B cell (primary cell): ENCODE measurements at regions not wholly inside any gene's neighbourhood (a gene's known extent, or its start where the extent isn't known, plus 50 kb on each side); places are given as distances from the start of the nearest gene placed in this dataset.

Source experiments
- ATAC-seq: fragments of 200-7000 bp; cut with Tn5 transposase; one replicate; pipeline ENCODE4 v1.10.0; 2021; ENCODE audit warnings: low read depth, mild to moderate bottlenecking, moderate number of reproducible peaks, moderate library complexity
- CTCF ChIA-PET: fragments of 350-600 bp; sonication (Branson Sonifier 250); formaldehyde crosslinking; loops from one replicate; lab custom pipeline; 2021; ENCODE audit warnings: antibody characterized with exemption, inconsistent platforms; lab: Charles Lee
- POLR2A ChIA-PET: fragments of 350-600 bp; sonication (Branson Sonifier 250); formaldehyde crosslinking; loops from one replicate; lab custom pipeline; 2021; ENCODE audit warnings: antibody characterized with exemption; lab: Charles Lee
- DNase-seq: peaks from one replicate; pipeline ENCODE4 v3.0.0; 2013
- H2AFZ ChIP-seq: 2 replicates; pipeline ENCODE4 v1.6.1; 2012; ENCODE audit warnings: mild to moderate bottlenecking, low read depth, low read length; ENCODE audit not compliant: insufficient read depth, poor library complexity, severe bottlenecking
- H3K27ac ChIP-seq, 2 donors: 1 replicate in 1 of 2; 2 replicates in 1 of 2; pipeline ENCODE4 v1.5.1; 2012 to 2013; ENCODE audit warnings: low read length in 2 of 2, mild to moderate bottlenecking in 2 of 2, moderate library complexity in 1 of 2
- H3K27me3 ChIP-seq, 4 experiments: fragments of 200-600 bp in 1 of 4; sonication (generic) in 1 of 4; replicated peaks in 1 of 4; 1 replicate in 2 of 4; 2 replicates in 2 of 4; pipeline versions ENCODE4 v1.6.1 to v1.7.0; 2013 to 2016; ENCODE audit warnings: low read length in 3 of 4, mild to moderate bottlenecking in 2 of 4, mixed read lengths in 1 of 4, moderate library complexity in 1 of 4; ENCODE audit not compliant: insufficient read depth in 4 of 4, control insufficient read depth in 3 of 4; ENCODE audit errors: control extremely low read depth in 1 of 4
- H3K36me3 ChIP-seq, 2 experiments: replicated peaks in 1 of 2; 1 replicate in 1 of 2; 2 replicates in 1 of 2; pipeline versions ENCODE4 v1.6.1 to v1.7.1; 2013; ENCODE audit warnings: low read length in 1 of 2; ENCODE audit not compliant: insufficient read depth in 2 of 2, control insufficient read depth in 1 of 2; ENCODE audit errors: control extremely low read depth in 1 of 2, extremely low read depth in 1 of 2
- H3K4me1 ChIP-seq, 2 donors: fragments of 200-600 bp in 1 of 2; sonication (generic) in 1 of 2; 1 replicate in 1 of 2; 2 replicates in 1 of 2; pipeline versions ENCODE4 v1.5.1 to v1.6.1; 2013 to 2017; ENCODE audit warnings: low read length in 2 of 2; ENCODE audit not compliant: control insufficient read depth in 2 of 2, insufficient read depth in 2 of 2
- H3K4me2 ChIP-seq: replicated peaks from 2 replicates; pipeline ENCODE3; 2012; ENCODE audit warnings: mild to moderate bottlenecking, low read depth, low read length; ENCODE audit not compliant: poor library complexity, severe bottlenecking
- H3K4me3 ChIP-seq, 5 experiments: fragments of 200-600 bp in 1 of 5; sonication (generic) in 1 of 5; 1 replicate in 3 of 5; 2 replicates in 2 of 5; pipeline versions ENCODE4 v1.5.1 to v1.7.0; 2011 to 2016; ENCODE audit warnings: low read length in 4 of 5, mild to moderate bottlenecking in 4 of 5, low read depth in 2 of 5, control low read depth in 1 of 5, moderate library complexity in 1 of 5; ENCODE audit not compliant: insufficient read depth in 1 of 5; ENCODE audit errors: control extremely low read depth in 1 of 5, extremely low read depth in 1 of 5
- H3K79me2 ChIP-seq: fragments of 200-600 bp; sonication (generic); one replicate; pipeline ENCODE4 v1.6.0; 2016; ENCODE audit warnings: low read length; ENCODE audit not compliant: control insufficient read depth, insufficient read depth
- H3K9ac ChIP-seq: fragments of 200-600 bp; sonication (generic); 2 replicates; pipeline ENCODE4 v1.6.1; 2017; ENCODE audit warnings: mild to moderate bottlenecking, low read length, moderate library complexity
- H3K9me3 ChIP-seq, 3 donors: one replicate each; pipeline versions ENCODE4 v1.6.1 to v1.7.1; 2013; ENCODE audit warnings: low read length in 2 of 3; ENCODE audit not compliant: control insufficient read depth in 2 of 3, insufficient read depth in 1 of 3; ENCODE audit errors: control extremely low read depth in 1 of 3
- H4K20me1 ChIP-seq: 2 replicates; pipeline ENCODE4 v1.6.0; 2012; ENCODE audit warnings: mild to moderate bottlenecking, low read length; ENCODE audit not compliant: insufficient read depth, control insufficient read depth, poor library complexity, severe bottlenecking
- H3K27ac Mint-ChIP-seq: one replicate; pipeline ENCODE4 v1.8.0; 2021; ENCODE audit warnings: mixed read lengths
- H3K27me3 Mint-ChIP-seq: one replicate; pipeline ENCODE4 v1.8.0; 2021; ENCODE audit warnings: mixed read lengths
- H3K4me1 Mint-ChIP-seq: one replicate; pipeline ENCODE4 v1.8.0; 2021; ENCODE audit warnings: mixed read lengths
- H3K4me3 Mint-ChIP-seq: one replicate; pipeline ENCODE4 v1.8.0; 2021; ENCODE audit warnings: mixed read lengths
- H3K9me3 Mint-ChIP-seq: one replicate; pipeline ENCODE4 v1.8.0; 2022; ENCODE audit warnings: mixed read lengths; ENCODE audit not compliant: insufficient read depth
- EZH2 ChIP-seq: IDR thresholded peaks from 2 replicates; pipeline ENCODE4 v1.6.1; 2012; ENCODE audit warnings: borderline replicate concordance, low read depth, mild to moderate bottlenecking, moderate library complexity, low read length; ENCODE audit not compliant: insufficient read depth, poor library complexity, severe bottlenecking
- WGBS: methylation state at CpG from one replicate; pipeline ENCODE4 v1.1.5; 2013; ENCODE audit warnings: missing lambda C conversion rate; ENCODE audit not compliant: insufficient coverage; 5-methylcytosine and 5-hydroxymethylcytosine counted together
- intact Hi-C: fragments of 100-400 bp; cut with micrococcal nuclease; formaldehyde crosslinking; loops from one replicate; pipeline ENCODE4 v1.10.0; 2022
- TF ChIP-seq, protein P1 (sequence below): fragments of 200-600 bp; IDR thresholded peaks from one replicate; pipeline ENCODE4 v1.8.0; 2022; ENCODE audit warnings: antibody characterized with exemption, mild to moderate bottlenecking

DNA sequence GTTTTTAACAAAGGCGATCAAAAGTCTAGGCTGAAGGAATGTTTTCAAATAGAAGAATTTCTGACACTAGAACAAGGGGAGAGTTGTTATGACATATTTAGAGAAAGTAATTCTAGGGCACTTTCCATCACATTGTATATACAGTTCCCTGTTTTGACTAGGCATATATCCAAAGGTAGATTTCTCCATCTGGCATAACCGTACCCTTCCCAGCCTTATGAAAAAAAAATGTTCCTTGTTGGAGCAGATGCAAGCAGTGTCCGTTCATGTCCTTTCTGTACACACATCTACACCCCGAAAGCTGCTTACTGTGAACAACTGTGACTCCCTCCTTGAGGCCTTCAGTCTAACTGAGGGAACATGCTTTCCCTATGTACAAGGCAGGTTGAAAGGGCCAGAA is 271.7 kb upstream of the GBE1 start:
- no peak for ATAC-seq
- Histone ChIP-seq H3K27ac (no peak overlapping the region), H2AFZ (no peak overlapping the region), H3K27me3 (no peaks in the 10 kb centered on the region), H3K4me2 (no peak overlapping the region), H3K79me2 (no peaks in the 10 kb centered on the region), H3K36me3 (no peaks in the 10 kb centered on the region), H3K9ac (no peak overlapping the region), H3K4me1 (no peaks in the 10 kb centered on the region), H3K4me3 (no peak overlapping the region), H4K20me1 (no peaks in the 10 kb centered on the region), H3K9me3 (no peaks in the 10 kb centered on the region)
- no peak overlapping the region for H3K27ac Mint-ChIP-seq
- POLR2A ChIA-PET = no interaction called here
- intact Hi-C loops = no loop called here
- CTCF ChIA-PET = no interaction called here
- no peaks in the 10 kb centered on the region for H3K9me3 Mint-ChIP-seq
- no peaks in the 10 kb centered on the region for H3K4me1 Mint-ChIP-seq
- DNase-seq = no peak
- no peak overlapping the region for H3K4me3 Mint-ChIP-seq
- TF ChIP-seq EZH2 = no peak
- TF ChIP-seq, protein P1, sequence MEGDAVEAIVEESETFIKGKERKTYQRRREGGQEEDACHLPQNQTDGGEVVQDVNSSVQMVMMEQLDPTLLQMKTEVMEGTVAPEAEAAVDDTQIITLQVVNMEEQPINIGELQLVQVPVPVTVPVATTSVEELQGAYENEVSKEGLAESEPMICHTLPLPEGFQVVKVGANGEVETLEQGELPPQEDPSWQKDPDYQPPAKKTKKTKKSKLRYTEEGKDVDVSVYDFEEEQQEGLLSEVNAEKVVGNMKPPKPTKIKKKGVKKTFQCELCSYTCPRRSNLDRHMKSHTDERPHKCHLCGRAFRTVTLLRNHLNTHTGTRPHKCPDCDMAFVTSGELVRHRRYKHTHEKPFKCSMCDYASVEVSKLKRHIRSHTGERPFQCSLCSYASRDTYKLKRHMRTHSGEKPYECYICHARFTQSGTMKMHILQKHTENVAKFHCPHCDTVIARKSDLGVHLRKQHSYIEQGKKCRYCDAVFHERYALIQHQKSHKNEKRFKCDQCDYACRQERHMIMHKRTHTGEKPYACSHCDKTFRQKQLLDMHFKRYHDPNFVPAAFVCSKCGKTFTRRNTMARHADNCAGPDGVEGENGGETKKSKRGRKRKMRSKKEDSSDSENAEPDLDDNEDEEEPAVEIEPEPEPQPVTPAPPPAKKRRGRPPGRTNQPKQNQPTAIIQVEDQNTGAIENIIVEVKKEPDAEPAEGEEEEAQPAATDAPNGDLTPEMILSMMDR = no peak
- no peaks in the 10 kb centered on the region for H3K27me3 Mint-ChIP-seq
- 83% methylated on average over 2 of the region's 4 CpGs for WGBS

DNA sequence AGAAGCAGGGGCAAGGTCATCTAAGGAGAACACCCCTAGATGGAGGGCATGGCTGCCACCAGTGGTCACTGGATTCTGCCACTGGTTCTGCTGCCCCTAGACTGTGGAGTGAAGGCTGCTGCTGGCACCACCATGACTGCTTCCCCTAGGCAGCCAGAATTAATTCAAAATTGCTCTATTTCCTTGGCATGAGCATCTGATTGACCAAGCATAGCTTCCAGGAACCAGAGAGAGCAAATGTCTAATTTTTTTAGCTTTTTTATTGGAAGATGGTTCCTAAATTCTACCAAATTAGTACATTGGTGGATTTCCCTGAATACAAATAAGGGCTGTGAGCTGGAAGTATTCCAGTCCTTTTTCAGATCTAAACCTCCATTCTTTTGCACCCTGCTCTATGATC is 270.2 kb upstream of the GBE1 start:
- H3K9me3 ChIP-seq = no peaks in the 10 kb centered on the region
- no peak overlapping the region for H2AFZ ChIP-seq
- Mint-ChIP-seq H3K27ac (no peak overlapping the region), H3K4me1 (no peaks in the 10 kb centered on the region), H3K4me3 (no peak overlapping the region), H3K27me3 (no peaks in the 10 kb centered on the region), H3K9me3 (no peaks in the 10 kb centered on the region)
- H3K4me3 ChIP-seq = no peak overlapping the region
- TF ChIP-seq, protein P1 = no peak
- no peak for TF ChIP-seq EZH2
- H3K27me3 ChIP-seq = no peaks in the 10 kb centered on the region
- intact Hi-C loops = no loop called here
- no peak overlapping the region for H3K9ac ChIP-seq
- H3K79me2 ChIP-seq = no peaks in the 10 kb centered on the region
- DNase-seq (no peak), ATAC-seq (no peak)
- POLR2A ChIA-PET = no interaction called here
- H3K4me2 ChIP-seq = no peak overlapping the region
- H3K27ac ChIP-seq = no peak overlapping the region
- H3K4me1 ChIP-seq = no peaks in the 10 kb centered on the region
- H3K36me3 ChIP-seq = no peaks in the 10 kb centered on the region
- no peaks in the 10 kb centered on the region for H4K20me1 ChIP-seq
- CTCF ChIA-PET = no interaction called here
